VCaP (cell line): ENCODE measurements at regions not wholly inside any gene's neighbourhood (a gene's known extent, or its start where the extent isn't known, plus 50 kb on each side); places are given as distances from the start of the nearest gene placed in this dataset.

ENCODE experiments used
- H3K27ac ChIP-seq: fragments of 450-650 bp; 2 replicates; pipeline ENCODE4 v1.5.1; 2017
- CTCF ChIP-seq: fragments of 450-650 bp; conservative IDR thresholded peaks from 2 replicates; pipeline ENCODE4 v1.5.1; 2017; ENCODE audit warnings: mild to moderate bottlenecking, moderate library complexity

GRCh38 chrX:6291444-6291843, 62.8 kb upstream of the NLGN4X start:
- TF ChIP-seq CTCF, result no peak
- no peak overlapping the region for H3K27ac ChIP-seq

- no peak overlapping the region for H3K27ac ChIP-seq
These were observed 55.2 kb upstream of the NLGN4X start for GRCh38 chrX:6283826-6284225.

GRCh38 chrX:6279277-6279909, 50.7 kb upstream of the NLGN4X start:
- H3K27ac ChIP-seq, result no peak overlapping the region

More at GRCh38 chrX:6283826-6284225, 55.2 kb upstream of the NLGN4X start:
- no peak for TF ChIP-seq CTCF

More at GRCh38 chrX:6279277-6279909, 50.7 kb upstream of the NLGN4X start:
- no peak for TF ChIP-seq CTCF
